ENCODE measurements at regions not wholly inside any gene's neighbourhood (a gene's known extent, or its start where the extent isn't known, plus 50 kb on each side); places are given as distances from the start of the nearest gene placed in this dataset.
A peak's percentile ranks its signal among the peaks of the same experiment; 100 is the strongest.
"Not testable (repeated sequence)": the region's sequence is repeated elsewhere in the genome, so short reads cannot be mapped to it uniquely, and the experiment has no call there.

DNA sequence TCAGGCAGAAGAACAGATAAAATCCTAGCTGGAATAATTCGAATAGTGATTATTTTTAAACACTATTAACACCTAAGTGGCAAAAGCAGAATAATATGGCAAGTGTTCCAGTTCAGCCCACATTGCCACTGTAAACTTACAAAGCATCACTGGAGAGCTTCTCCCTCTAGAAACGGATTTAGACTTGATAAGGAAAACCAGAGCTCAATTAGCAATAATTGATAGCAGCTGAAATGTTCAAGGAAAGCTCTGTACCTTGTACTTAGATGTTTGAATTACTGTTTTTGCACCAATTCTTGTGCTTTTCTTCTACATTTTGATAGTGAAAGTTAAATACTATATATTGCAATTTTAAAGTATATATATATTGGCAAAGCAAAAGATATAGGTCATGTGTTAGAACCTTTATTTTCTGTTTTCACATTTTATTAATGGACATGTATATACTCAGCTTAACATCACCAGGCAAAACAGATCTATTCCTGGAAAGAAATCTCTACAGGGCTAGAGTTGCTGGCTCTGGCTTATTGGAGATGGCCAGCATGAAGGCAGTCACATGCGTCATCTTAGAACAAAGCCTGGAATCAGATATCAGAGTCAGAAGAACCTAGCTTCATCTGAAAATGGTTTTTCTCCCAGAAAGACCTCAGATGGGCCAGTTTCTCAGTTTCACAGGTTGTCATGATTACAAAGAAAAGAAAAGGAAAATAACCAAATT, 149.1 kb upstream of the CTAGE1 start:
- DNase-seq (ENCODE audit: low spot score), result no peak

DNA sequence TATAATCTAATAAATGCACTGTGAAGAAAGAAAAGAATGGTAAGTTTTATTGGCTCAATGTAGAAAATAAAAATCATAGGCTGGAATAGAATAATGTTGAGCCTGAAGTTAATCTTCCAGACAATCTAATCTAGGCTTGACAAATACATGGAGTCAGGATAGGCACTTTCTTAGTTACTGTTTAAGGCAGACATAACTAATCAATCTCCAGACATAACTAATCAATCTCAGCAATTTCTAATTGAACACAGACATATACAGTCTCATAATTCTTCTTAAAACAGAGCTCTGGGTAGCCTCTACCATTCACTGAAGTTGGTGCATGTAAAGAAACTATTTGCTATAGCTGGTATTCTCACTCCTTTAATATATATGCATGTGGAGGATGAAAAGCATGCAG, 150.1 kb upstream of the CTAGE1 start:
- DNase-seq (ENCODE audit: low spot score), result no peak

DNA sequence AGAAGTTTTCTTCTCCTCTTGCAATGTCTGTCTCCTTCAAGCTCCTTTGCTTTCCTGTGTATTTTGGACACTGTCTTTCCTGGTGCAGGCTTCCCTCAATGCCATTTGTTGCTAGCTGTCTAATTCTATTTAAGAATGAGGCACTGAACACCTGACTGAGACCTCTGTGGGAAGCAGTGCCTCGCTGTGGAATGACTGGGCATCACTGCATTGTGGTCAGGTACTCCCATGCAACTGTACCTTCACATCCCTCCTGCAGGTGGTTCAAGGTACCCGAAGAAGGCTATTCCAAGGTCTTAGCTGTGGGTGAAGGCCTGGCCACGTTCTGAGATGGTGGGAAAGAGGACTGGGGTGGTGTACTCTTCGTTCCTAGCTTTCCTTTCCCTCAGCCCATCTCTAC, 152.8 kb upstream of the CTAGE1 start:
- DNase-seq (ENCODE audit: low spot score), result no peak

DNA sequence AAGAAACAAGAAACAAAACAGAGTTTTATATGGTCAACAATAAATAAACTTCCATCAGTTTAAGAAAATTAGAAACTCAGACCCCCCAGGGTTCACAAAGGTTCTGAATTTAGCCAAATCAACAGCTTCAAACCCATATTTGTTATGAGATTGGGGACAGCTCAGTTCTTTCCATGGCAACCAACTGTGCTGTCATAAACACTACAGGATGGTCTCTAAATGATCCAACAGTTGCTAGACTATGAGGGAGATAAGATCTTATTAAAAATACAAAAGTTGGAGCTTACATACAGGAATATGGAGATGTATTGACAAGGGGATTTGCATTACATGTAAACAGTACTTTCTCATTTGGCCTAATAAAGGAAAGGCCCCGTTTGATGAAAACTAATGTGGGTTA, 154.6 kb upstream of the CTAGE1 start:
- no peak for DNase-seq (ENCODE audit: low spot score)

DNA sequence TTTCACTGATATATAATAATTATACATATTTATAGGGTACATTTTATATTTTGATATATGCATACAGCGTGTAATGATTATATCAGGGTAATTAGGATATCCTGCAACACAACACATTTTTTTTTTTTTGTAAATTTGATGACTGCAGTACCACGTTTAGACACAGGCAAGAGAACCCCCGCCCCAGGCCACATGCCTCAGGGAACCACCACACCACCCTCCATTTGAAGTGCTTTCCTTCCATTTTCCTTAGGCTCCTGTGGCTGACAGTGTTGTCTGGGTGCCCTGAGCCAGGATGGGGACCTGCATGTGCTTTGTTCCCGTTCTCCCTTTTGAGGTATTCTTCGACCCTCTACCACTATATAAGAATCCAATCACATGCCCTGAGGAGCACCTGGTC, 161.6 kb upstream of the CTAGE1 start:
- no peak for DNase-seq (ENCODE audit: low spot score)

DNA sequence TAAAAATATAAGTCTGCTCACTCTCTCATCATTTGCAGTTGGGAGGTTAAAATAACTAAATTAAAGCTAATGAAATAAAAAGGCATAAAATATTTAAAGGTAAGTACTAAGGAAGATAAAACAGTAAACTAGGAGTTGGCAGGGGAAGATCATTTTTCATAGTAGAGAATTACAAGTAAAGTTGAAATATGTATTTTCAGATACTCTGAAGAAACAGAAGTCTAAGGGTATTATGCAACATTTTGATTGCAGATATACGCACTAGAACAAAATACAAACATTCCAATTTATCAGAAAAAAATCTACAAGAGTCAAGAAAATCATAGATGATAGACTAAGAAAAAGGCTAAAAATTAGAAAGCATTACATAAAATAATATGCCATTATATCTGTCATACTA, 167.6 kb upstream of the CTAGE1 start:
- no peak for DNase-seq (ENCODE audit: low spot score)

DNA sequence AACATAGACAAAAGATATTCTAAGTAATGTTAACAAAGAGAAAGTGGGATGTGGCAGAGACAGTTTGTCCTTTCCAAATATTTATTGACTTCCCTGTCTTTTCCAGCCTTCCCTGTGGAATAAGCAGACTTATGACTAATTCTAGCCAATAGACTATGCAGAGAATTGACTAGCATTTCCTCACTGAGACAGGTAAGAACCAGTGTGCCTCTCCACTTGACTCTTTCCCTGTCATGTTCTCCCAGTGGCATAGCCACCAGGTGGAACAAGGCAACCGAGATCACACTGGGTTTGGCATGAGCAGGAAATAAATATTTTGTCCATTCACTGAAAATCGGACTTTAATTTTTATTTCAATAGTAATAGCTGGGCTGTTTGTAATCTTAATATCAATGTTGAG, 168.1 kb upstream of the CTAGE1 start:
- no peak for DNase-seq (ENCODE audit: low spot score)

GRCh38 chr18:22591222-22591621, 173.5 kb upstream of the CTAGE1 start:
- DNase-seq (ENCODE audit: low spot score), result no peak

- DNase-seq (ENCODE audit: low spot score), result no peak
These were observed 176.5 kb upstream of the CTAGE1 start for GRCh38 chr18:22594155-22594690.

GRCh38 chr18:22601481-22601880, 183.8 kb upstream of the CTAGE1 start:
- DNase-seq (ENCODE audit: low spot score), result no peak

DNA sequence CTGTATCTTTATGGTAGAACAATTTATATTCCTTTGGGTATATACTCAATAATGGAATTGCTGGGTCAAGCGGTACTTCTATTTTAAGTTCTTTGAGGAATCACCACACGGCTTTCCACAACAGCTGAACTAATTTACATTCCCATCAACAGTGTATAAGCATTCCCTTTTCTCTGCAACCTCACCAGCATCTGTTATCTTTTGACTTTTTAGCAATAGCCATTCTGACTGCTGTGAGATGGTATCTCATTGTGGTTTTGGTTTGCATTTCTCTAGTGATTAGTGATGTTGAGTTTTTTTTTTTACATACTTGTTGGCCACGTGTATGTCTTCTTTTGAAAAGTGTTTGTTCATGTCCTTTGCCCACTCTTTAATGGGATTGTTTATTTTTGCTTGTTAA, 184.7 kb upstream of the CTAGE1 start:
- DNase-seq (ENCODE audit: low spot score), result not testable (repeated sequence)

GRCh38 chr18:22603902-22604301, 186.2 kb upstream of the CTAGE1 start:
- no peak for DNase-seq (ENCODE audit: low spot score)

DNA sequence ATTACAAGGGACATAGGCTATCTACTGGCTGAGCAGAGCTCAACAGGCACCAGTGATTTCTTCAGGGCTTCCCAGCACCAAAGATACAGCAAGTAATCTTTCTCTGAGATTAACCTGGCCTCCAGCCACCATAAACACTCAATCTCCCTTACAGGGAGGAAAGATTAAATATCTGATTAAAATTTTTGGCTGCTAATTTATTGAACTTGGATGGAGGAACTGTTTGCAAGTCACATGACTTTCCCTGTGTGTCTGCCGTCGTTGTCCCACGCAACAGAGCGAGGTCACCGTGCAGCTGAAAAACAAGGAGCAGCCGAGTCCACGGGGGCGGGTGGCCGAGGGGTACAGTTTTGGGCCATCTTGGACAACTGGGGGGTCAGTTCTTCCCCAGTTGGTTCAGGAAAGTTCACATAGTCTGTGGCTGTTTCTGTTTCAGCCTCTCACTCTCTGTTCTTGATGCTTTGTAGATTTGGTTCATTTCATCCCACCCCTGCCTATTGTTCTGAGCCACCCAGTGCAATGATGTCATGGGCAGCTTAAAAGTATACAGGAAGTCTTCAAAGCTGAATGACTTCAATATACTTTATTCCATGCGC, 186.8 kb upstream of the CTAGE1 start:
- no peak for DNase-seq (ENCODE audit: low spot score)

DNA sequence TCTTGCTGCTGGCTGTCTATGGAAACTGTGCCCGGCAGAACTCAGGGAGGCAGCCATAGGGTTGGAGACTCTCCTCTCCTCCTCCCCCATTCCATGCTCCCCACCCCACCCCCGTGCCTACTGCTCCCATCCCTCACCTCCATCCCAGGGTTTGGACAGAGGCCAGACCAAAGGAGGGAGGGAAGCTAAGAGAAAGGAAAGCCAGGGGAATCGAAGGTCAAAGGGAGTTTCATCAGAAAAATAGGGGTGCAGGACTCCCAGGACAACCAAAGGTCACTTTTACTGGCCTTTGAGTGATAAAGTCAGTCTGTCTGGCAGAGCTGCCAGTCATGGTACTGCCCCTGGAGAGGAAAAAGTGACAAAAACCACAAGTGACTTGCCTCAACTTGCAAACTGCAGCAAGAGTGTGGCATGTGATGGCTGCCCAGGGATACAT, 187.3 kb upstream of the CTAGE1 start:
- no peak for DNase-seq (ENCODE audit: low spot score)

- no peak for DNase-seq (ENCODE audit: low spot score)
These were observed 188.0 kb upstream of the CTAGE1 start for GRCh38 chr18:22605736-22606135.

DNA sequence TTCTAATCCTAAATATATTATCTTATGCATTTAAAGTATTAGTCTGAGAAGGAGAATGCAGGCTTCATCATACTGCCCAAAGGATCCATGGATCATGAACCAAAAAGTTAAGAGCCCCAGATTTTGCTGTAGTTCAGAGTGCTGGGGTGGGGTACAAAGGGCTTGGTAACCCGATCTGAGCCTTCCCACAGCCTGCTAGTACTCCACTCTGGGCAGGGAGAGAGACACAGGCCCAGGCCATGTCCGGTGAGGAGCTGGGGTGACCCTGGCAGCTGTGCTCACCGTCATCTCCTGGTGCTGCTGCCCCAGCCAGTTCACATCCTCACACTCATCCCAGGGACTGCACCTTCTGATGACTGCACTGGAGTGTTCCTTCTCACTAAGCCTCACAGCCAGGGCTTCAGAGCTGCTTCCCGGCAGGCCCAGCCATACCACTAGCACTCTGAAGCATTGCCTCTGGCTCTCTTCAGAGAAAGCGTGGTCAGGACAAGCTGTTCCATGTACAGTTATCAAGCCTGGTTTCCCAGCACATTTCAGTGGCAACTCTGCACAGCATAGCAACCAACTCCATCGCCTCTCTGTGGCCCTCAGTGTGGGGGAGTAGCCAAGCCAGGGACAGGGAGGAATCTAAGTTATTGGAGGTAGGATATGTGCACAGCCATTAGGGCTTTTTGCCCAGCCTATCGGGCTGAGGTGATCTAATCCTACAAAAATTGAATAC, 189.0 kb upstream of the CTAGE1 start:
- no peak for DNase-seq (ENCODE audit: low spot score)

GRCh38 chr18:22607284-22607635, 189.5 kb upstream of the CTAGE1 start:
- DNase-seq (ENCODE audit: low spot score), result no peak

- no peak for DNase-seq (ENCODE audit: low spot score)
These were observed 191.1 kb upstream of the CTAGE1 start for GRCh38 chr18:22608847-22609246.

- DNase-seq (ENCODE audit: low spot score), result peak; percentile 22
These were observed 191.9 kb upstream of the CTAGE1 start for GRCh38 chr18:22609642-22610041.

GRCh38 chr18:22613058-22613690, 195.5 kb upstream of the CTAGE1 start:
- no peak for DNase-seq (ENCODE audit: low spot score)

DNA sequence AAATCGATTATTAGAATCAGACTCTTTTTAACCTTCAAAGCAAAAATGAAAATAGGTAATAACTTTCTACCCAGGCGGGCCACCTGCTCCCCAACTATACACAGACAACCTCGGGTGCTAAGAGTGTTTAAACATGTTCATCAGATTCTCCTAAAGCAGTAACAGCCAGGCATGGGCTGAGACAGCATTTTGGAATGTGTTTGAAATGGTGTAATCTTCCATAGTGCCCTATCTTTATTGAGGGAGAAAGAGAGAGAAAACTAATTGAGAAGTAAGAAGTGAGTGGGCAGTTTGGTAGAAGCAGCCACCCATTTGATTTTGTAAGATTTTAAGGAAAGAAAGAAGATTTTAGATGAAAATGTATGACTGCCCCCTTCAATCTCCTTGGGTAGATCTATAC, 196.1 kb upstream of the CTAGE1 start:
- DNase-seq (ENCODE audit: low spot score), result no peak

DNA sequence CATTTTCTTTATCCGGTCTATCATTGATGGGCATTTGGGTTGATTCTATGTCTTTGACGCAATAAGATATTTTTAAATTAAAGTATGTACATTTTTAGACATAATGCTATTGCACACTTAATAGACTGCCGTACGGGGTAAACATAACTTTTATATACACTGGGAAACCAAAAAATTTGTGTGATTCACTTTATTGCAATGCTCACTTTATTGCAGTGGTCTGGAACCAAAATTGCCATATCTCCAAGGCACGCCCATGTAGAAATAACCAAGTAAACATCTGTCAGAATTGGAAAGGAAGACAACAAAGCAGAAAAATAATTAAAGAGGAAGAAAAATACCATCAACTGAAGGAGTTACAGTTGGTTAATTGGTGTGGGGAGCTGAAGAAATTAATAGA, 205.8 kb upstream of the CTAGE1 start:
- DNase-seq (ENCODE audit: low spot score), result no peak

DNA sequence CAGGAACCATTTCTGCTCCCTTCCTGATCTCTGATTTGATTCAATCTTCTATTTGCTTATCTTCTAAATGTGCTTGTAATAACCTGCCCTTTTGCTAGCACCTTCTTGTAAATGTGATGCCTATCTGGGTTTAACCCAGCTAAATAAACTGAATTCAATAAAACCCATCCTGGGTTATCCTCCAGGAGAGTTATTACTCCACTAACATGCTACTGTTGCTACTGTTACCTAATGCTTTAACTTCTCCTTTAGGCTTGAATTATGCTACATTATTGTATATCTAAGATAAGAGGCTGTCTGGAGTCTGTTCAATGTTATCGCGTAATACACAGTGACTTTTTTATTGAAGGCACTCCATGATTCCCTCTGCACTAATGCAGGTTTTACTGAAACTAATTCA, 206.5 kb upstream of the CTAGE1 start:
- no peak for DNase-seq (ENCODE audit: low spot score)

Measured in HuH-7.5 (cell line).